ENCODE measurements at regions not wholly inside any gene's neighbourhood (a gene's known extent, or its start where the extent isn't known, plus 50 kb on each side); places are given as distances from the start of the nearest gene placed in this dataset.

DNA sequence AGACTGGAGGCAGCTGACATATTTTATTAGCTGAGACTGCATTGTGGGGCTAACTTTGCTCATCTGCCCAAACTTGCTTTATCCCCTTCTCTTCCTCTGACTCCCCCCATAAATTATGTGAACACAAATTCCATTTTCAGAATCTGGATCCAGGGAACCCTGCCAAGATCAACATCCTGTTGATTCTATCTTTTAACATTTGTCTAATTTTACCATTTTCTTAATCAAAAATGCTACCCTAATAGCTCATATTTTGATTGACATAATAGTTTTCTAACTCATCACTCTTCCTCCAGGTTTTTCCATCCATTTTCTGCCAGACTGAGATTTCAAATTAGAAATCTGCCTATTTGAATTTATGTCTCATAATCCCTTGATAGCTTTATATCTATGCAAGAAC, 184.7 kb upstream of the PRSS16 start:
- Histone ChIP-seq H4K20me1 (ENCODE audit: low read depth, low read length) (no peaks in the 10 kb centered on the region), H3K36me3 (ENCODE audit: low read length) (no peaks in the 10 kb centered on the region), H2AFZ (ENCODE audit: low read depth, low read length, severe bottlenecking) (no peak overlapping the region), H3K9me3 (ENCODE audit: insufficient read depth, low read length) (no peaks in the 10 kb centered on the region), H3K9me2 (replicated peaks; ENCODE audit: insufficient read depth, low read length) (no peaks in the 10 kb centered on the region), H3K9ac (ENCODE audit: low read length) (no peak overlapping the region), H3K4me2 (ENCODE audit: low read depth, low read length, poor library complexity, severe bottlenecking) (no peak overlapping the region), H3K79me2 (ENCODE audit: insufficient read depth, low read length) (no peaks in the 10 kb centered on the region), H3F3A (ENCODE audit: insufficient read depth) (no peaks in the 10 kb centered on the region), H3K27ac (ENCODE audit: low read depth, low read length) (no peak overlapping the region), H3K27me3 (ENCODE audit: low read length) (no peaks in the 10 kb centered on the region), H3K4me3 (ENCODE audit: insufficient read depth, low read length, poor library complexity, severe bottlenecking) (no peak overlapping the region)
- TF ChIP-seq, protein P1, sequence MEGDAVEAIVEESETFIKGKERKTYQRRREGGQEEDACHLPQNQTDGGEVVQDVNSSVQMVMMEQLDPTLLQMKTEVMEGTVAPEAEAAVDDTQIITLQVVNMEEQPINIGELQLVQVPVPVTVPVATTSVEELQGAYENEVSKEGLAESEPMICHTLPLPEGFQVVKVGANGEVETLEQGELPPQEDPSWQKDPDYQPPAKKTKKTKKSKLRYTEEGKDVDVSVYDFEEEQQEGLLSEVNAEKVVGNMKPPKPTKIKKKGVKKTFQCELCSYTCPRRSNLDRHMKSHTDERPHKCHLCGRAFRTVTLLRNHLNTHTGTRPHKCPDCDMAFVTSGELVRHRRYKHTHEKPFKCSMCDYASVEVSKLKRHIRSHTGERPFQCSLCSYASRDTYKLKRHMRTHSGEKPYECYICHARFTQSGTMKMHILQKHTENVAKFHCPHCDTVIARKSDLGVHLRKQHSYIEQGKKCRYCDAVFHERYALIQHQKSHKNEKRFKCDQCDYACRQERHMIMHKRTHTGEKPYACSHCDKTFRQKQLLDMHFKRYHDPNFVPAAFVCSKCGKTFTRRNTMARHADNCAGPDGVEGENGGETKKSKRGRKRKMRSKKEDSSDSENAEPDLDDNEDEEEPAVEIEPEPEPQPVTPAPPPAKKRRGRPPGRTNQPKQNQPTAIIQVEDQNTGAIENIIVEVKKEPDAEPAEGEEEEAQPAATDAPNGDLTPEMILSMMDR (IDR thresholded peaks at IDR 0.05; ENCODE audit: insufficient read depth, low read length, poor library complexity, severe bottlenecking), result no peak
- TF ChIP-seq EZH2phosphoT487 (conservative IDR thresholded peaks at IDR 0.05; ENCODE audit: low read length), result no peak

DNA sequence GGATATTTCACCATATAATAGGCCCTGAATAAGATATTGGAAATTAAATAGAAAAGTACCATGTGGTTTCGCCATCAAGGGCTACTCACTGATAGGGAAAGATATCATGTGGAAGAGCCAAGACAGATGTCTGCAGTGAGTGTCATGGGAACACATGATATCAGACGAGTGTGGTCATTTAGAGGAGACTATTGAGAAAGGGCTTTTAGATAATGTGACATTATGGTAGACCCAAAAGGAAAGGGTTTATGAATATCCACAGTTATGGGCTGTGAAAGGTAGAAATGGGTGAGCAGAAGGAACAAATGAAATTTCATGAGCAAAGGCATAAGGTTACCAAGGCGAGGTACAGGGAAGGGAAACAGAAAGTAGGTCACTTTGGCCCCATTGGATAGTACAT, 182.3 kb upstream of the PRSS16 start:
- no peaks in the 10 kb centered on the region for H3K27me3 ChIP-seq (ENCODE audit: low read length)
- H3K36me3 ChIP-seq (ENCODE audit: low read length), result no peaks in the 10 kb centered on the region
- TF ChIP-seq, protein P1 (IDR thresholded peaks at IDR 0.05; ENCODE audit: insufficient read depth, low read length, poor library complexity, severe bottlenecking), result no peak
- TF ChIP-seq EZH2phosphoT487 (conservative IDR thresholded peaks at IDR 0.05; ENCODE audit: low read length), result no peak
- no peaks in the 10 kb centered on the region for H3K79me2 ChIP-seq (ENCODE audit: insufficient read depth, low read length)
- H3K4me3 ChIP-seq (ENCODE audit: insufficient read depth, low read length, poor library complexity, severe bottlenecking), result no peak overlapping the region
- no peaks in the 10 kb centered on the region for H3F3A ChIP-seq (ENCODE audit: insufficient read depth)
- no peak overlapping the region for H2AFZ ChIP-seq (ENCODE audit: low read depth, low read length, severe bottlenecking)
- no peak overlapping the region for H3K4me2 ChIP-seq (ENCODE audit: low read depth, low read length, poor library complexity, severe bottlenecking)
- no peaks in the 10 kb centered on the region for H3K9me2 ChIP-seq (replicated peaks; ENCODE audit: insufficient read depth, low read length)
- no peaks in the 10 kb centered on the region for H3K9me3 ChIP-seq (ENCODE audit: insufficient read depth, low read length)
- H4K20me1 ChIP-seq (ENCODE audit: low read depth, low read length), result no peaks in the 10 kb centered on the region
- H3K9ac ChIP-seq (ENCODE audit: low read length), result no peak overlapping the region
- no peak overlapping the region for H3K27ac ChIP-seq (ENCODE audit: low read depth, low read length)

DNA sequence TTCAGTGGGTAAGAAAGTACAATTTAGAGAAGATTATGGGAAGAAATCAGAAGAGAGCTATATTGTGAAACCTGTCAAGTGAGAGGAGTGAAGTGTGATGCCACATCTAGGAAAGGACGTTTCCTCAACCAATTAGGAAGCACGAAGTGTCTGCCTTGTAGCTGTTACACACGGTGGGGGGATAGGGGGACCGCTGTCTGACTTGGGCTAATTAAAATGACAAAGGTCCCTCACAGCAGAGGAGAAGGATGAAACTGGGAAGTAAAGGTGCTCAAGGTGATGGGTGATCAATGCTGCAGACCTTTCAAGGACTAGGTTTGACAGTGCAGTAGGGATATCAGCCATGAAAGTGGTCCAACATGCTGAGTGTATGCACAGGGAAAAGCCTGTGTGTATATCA, 181.1 kb upstream of the PRSS16 start:
- no peaks in the 10 kb centered on the region for H3K27me3 ChIP-seq (ENCODE audit: low read length)
- H4K20me1 ChIP-seq (ENCODE audit: low read depth, low read length), result no peaks in the 10 kb centered on the region
- TF ChIP-seq, protein P1 (IDR thresholded peaks at IDR 0.05; ENCODE audit: insufficient read depth, low read length, poor library complexity, severe bottlenecking), result no peak
- no peak for TF ChIP-seq EZH2phosphoT487 (conservative IDR thresholded peaks at IDR 0.05; ENCODE audit: low read length)
- H3K36me3 ChIP-seq (ENCODE audit: low read length), result no peaks in the 10 kb centered on the region
- H3F3A ChIP-seq (ENCODE audit: insufficient read depth), result no peaks in the 10 kb centered on the region
- H3K9me2 ChIP-seq (replicated peaks; ENCODE audit: insufficient read depth, low read length), result no peaks in the 10 kb centered on the region
- H3K4me2 ChIP-seq (ENCODE audit: low read depth, low read length, poor library complexity, severe bottlenecking), result no peak overlapping the region
- no peak overlapping the region for H2AFZ ChIP-seq (ENCODE audit: low read depth, low read length, severe bottlenecking)
- no peak overlapping the region for H3K27ac ChIP-seq (ENCODE audit: low read depth, low read length)
- no peaks in the 10 kb centered on the region for H3K79me2 ChIP-seq (ENCODE audit: insufficient read depth, low read length)
- H3K4me3 ChIP-seq (ENCODE audit: insufficient read depth, low read length, poor library complexity, severe bottlenecking), result no peak overlapping the region
- H3K9ac ChIP-seq (ENCODE audit: low read length), result no peak overlapping the region
- no peaks in the 10 kb centered on the region for H3K9me3 ChIP-seq (ENCODE audit: insufficient read depth, low read length)
